IPS DF 6.9 (cell line): ENCODE measurements at regions not wholly inside any gene's neighbourhood (a gene's known extent, or its start where the extent isn't known, plus 50 kb on each side); places are given as distances from the start of the nearest gene placed in this dataset.

ENCODE experiments used
- DNase-seq: peaks from one replicate; pipeline ENCODE4 v3.0.0-alpha.2; 2013; ENCODE audit warnings: low read depth, low spot score
- H3K27ac ChIP-seq: one replicate; pipeline ENCODE4 v1.5.1; 2013; ENCODE audit warnings: low read length, control low read depth
- H3K27me3 ChIP-seq: 2 replicates; pipeline ENCODE4 v1.6.1; 2013; ENCODE audit warnings: mild to moderate bottlenecking, low read length; ENCODE audit not compliant: control insufficient read depth, insufficient read depth
- H3K36me3 ChIP-seq: 2 replicates; pipeline ENCODE4 v1.6.1; 2013; ENCODE audit warnings: low read length; ENCODE audit not compliant: control insufficient read depth, insufficient read depth
- H3K4me1 ChIP-seq: 2 replicates; pipeline ENCODE4 v1.6.1; 2013; ENCODE audit warnings: low read length; ENCODE audit not compliant: control insufficient read depth, insufficient read depth
- H3K4me3 ChIP-seq: 2 replicates; pipeline ENCODE4 v1.5.1; 2013; ENCODE audit warnings: mild to moderate bottlenecking, low read length
- H3K9me3 ChIP-seq: 2 replicates; pipeline ENCODE4 v1.6.1; 2013; ENCODE audit warnings: low read length, inconsistent platforms; ENCODE audit not compliant: control insufficient read depth, insufficient read depth
- WGBS: extraction: QIAGEN DNeasy Blood & Tissue Kit; methylation state at CpG from one replicate; pipeline ENCODE4 v1.1.7; 2013; ENCODE audit warnings: mixed read lengths, missing lambda C conversion rate; ENCODE audit not compliant: insufficient read length, insufficient coverage; 5-methylcytosine and 5-hydroxymethylcytosine counted together

DNA sequence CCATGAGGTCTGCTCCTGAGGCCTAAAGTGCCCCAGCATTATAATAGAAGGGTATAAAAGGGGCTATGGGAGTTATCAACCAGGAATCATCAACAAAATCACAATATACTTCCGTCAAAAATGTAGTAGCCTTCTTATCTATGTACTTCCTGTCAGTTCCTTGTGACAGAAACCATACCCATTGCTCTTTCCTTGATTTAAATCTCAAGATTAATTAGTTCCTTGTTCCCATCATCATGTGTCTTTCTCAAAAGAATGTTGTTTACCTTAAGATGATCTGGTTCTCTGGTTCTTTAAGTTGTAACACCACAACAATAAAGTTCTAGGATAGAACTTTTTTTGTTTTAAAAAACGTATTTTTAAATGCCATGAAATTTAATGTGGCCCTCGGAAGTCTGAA lies 833.3 kb downstream of the LTN1 start:
- no CpG with 5 or more reads among the region's 3 CpGs for WGBS
- Histone ChIP-seq H3K9me3 (no peaks in the 10 kb centered on the region), H3K4me1 (no peaks in the 10 kb centered on the region), H3K36me3 (no peaks in the 10 kb centered on the region), H3K4me3 (no peak overlapping the region), H3K27ac (no peak overlapping the region), H3K27me3 (no peaks in the 10 kb centered on the region)
- no peak for DNase-seq

DNA sequence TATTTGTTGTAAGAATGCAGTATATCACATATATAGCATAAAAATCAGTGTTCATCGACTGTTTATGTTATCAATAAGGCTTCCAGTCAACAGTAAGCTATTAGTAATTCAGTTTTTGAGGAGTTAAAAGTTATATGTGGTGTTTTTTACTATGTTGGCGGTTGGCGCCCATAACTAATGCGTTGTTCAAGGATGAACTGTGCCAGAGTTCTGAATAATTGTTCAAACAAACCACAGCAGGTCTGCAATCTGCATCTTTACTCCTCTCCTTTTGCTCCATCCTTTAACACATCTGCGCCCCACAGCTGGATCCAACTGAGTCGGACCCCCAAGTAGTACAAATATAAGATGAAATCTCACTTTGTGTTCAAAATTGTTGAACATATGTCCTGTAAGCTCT lies 836.1 kb downstream of the LTN1 start:
- H3K27ac ChIP-seq: no peak overlapping the region
- H3K4me1 ChIP-seq: no peaks in the 10 kb centered on the region
- WGBS: no CpG with 5 or more reads among the region's 6 CpGs
- DNase-seq: no peak
- H3K27me3 ChIP-seq: no peaks in the 10 kb centered on the region
- H3K36me3 ChIP-seq: no peaks in the 10 kb centered on the region
- no peak overlapping the region for H3K4me3 ChIP-seq
- no peaks in the 10 kb centered on the region for H3K9me3 ChIP-seq

DNA sequence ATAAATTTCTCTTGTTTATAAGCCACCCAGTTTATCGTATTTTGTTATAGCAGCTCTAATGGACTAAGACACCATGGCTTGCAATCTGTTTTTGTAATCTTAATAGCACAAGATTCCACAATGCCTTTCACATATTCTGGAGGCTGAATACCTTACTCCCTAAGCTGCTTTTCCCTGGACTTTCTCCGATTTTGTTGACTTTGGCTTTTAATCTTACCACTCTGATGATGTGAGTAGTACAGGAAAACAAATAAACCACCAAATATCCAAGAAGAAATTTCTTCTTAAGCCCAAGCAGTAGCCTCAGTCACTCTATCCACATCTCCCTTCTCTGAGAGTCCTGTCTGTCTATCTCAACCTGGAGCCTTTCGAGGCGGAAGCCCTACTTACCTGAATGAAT lies 838.6 kb downstream of the LTN1 start:
- Histone ChIP-seq H3K4me1 (no peaks in the 10 kb centered on the region), H3K27ac (no peak overlapping the region), H3K9me3 (no peaks in the 10 kb centered on the region), H3K4me3 (no peak overlapping the region), H3K27me3 (no peaks in the 10 kb centered on the region), H3K36me3 (no peaks in the 10 kb centered on the region)
- DNase-seq: no peak
- no CpG with 5 or more reads among the region's 4 CpGs for WGBS

DNA sequence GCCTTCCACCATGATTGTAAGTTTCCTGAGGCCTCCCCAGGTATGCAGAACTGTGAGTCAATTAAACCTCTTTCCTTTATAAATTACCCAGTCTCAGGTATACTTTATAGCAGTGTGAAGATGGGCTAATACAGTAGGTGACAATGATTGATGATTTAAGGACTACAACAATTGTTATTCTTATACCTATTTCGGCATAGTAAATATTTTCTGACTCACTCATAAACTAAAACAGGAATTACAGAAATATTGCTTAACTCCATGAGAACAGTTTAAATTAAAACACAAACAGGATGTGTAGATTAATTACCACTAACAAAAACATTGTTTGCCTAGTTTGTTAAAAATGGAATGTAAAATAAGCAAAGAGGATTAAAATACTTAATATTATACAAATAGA lies 839.9 kb downstream of the LTN1 start:
- DNase-seq: no peak
- Histone ChIP-seq H3K4me3 (no peak overlapping the region), H3K27me3 (no peaks in the 10 kb centered on the region), H3K4me1 (no peaks in the 10 kb centered on the region), H3K36me3 (no peaks in the 10 kb centered on the region), H3K27ac (no peak overlapping the region), H3K9me3 (no peaks in the 10 kb centered on the region)
- no CpG with 5 or more reads among the region's 1 CpG for WGBS

DNA sequence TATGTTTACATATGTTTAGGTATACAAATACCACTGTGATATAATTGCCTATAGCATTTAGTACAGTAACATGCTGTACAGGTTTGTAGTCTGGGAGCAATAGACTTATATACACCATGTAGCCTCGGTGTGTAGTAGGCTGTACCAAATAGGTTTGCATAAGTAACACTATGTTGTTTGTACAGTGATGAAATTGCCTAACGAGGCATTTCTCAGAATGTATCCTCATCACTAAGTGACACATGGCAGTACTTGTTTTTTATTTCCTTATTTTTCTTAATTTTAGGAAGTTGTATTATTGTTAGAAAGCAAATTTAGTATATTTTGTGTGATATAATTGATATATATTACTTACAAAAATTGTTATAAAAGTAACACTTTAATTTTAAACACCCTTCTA lies 840.9 kb downstream of the LTN1 start:
- Histone ChIP-seq H3K9me3 (no peaks in the 10 kb centered on the region), H3K4me1 (no peaks in the 10 kb centered on the region), H3K27me3 (no peaks in the 10 kb centered on the region), H3K4me3 (no peak overlapping the region), H3K27ac (no peak overlapping the region), H3K36me3 (no peaks in the 10 kb centered on the region)
- no CpG with 5 or more reads among the region's 2 CpGs for WGBS
- no peak for DNase-seq

DNA sequence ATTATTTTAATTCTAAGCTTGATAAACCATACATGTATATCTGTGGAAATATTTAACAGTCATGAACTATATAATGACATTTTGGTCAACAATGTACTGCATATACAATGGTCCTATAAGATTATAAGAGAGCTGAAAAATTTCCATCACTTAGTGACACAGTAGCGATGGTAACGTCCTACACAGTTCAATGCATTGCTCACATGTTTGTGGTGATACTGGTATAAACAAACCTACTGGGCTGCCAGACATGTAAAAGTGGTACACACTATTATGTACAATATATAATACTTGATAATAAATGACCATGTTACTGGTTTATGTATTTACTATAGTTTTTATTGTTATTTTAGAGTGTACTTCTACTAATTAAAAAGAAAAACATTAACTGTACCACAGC lies 841.9 kb downstream of the LTN1 start:
- Histone ChIP-seq H3K4me3 (no peak overlapping the region), H3K9me3 (no peaks in the 10 kb centered on the region), H3K27me3 (no peaks in the 10 kb centered on the region), H3K4me1 (no peaks in the 10 kb centered on the region), H3K36me3 (no peaks in the 10 kb centered on the region), H3K27ac (no peak overlapping the region)
- no CpG with 5 or more reads among the region's 2 CpGs for WGBS
- no peak for DNase-seq

DNA sequence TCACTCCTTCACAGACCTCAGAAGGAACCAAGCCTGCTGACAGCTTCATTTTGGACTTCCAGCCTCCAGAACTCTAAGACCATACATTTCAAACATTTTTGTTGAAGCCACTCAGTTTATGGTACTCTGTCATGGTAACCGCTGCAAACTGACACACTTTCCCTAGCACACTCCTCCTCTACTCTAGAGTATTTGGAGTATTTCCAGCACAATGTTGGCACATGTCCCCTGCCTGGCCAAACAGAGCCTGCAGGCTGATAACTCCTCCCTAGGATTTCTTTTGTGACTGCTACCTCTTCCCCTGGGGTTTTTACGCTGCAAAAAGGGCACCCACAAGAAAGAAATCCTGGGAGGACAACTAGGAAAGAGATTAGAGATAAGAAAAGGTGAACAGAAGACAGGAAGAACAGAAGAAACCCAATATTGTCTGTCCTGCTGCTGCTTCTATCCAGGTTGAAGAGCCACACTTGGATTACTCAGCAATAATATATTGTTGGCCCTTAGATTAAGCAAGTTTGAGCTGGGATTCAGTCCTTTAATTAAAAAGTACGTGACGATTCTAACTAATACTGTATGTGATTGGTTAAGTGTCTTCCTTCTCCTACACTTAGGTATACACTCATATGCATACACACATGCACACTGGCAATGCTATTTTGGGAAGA lies 844.1 kb downstream of the LTN1 start:
- H3K4me3 ChIP-seq: no peak overlapping the region
- no peak for DNase-seq
- no peaks in the 10 kb centered on the region for H3K4me1 ChIP-seq
- no peaks in the 10 kb centered on the region for H3K36me3 ChIP-seq
- WGBS: no CpG with 5 or more reads among the region's 4 CpGs
- no peaks in the 10 kb centered on the region for H3K9me3 ChIP-seq
- no peak overlapping the region for H3K27ac ChIP-seq
- H3K27me3 ChIP-seq: no peaks in the 10 kb centered on the region

DNA sequence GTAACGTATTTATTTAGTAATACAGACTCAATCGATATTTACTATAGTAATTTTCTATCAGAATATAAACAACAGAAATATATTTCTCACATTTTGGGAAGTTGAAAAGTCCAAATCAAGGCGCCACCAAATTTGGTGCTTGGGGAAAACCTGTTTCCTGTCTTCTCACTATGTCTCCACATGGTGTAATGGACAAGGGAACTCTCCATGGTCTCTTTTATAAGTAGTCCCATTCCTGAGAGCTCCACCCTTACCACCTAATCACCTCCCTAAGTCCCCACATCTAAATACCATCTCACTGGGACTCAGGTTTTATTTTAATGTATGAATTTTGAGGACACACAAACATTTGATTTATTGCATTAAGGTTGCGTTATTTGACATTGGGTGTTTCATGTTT lies 848.0 kb downstream of the LTN1 start:
- no peak overlapping the region for H3K27ac ChIP-seq

DNA sequence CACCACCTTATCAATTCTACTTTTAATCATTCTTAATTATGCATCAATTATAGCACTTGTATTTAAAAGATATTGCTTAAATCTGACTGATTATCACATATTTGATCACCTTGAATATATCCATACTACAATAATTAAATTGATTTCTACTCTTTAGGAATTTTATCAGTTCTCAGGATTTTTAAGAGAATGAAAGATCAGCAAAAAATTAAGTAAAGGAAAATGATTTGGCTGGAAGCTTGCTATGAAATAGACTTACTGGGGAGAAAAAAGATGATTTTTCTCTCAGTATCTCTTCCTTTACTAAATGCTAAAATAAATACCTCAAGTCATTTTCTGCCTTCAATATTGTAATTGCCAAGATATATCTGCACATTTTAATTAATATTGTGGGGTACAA lies 848.6 kb downstream of the LTN1 start:
- H3K4me3 ChIP-seq: no peak overlapping the region
- no peak for DNase-seq
- H3K27ac ChIP-seq: no peak overlapping the region
- H3K27me3 ChIP-seq: no peaks in the 10 kb centered on the region
- no peaks in the 10 kb centered on the region for H3K36me3 ChIP-seq
- H3K9me3 ChIP-seq: no peaks in the 10 kb centered on the region
- H3K4me1 ChIP-seq: no peaks in the 10 kb centered on the region

More for the DNA sequence above, 848.0 kb downstream of the LTN1 start:
- Histone ChIP-seq H3K27me3 (no peaks in the 10 kb centered on the region), H3K9me3 (no peaks in the 10 kb centered on the region), H3K4me1 (no peaks in the 10 kb centered on the region), H3K36me3 (no peaks in the 10 kb centered on the region), H3K4me3 (no peak overlapping the region)
- no peak for DNase-seq
- no CpG with 5 or more reads among the region's 4 CpGs for WGBS

DNA sequence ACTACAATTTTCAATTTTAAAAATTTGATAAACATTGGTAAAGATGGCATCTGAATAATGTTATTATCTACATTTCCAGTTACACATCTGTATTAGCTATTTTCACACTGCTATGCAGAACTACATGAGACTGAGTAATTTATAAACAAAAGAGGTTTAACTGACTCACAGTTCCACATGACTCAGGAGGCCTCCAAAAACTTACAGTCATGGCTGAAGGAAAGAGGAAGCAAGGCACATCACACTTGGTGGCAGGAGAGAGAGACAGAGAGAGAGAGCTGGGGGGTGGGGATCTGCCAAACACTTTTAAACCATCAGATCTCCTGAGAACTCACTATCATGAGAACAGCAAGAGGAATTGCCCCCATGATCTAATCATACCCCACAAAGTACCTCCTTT lies 850.0 kb downstream of the LTN1 start:
- Histone ChIP-seq H3K27me3 (no peaks in the 10 kb centered on the region), H3K9me3 (no peaks in the 10 kb centered on the region), H3K4me3 (no peak overlapping the region), H3K4me1 (no peaks in the 10 kb centered on the region), H3K27ac (no peak overlapping the region), H3K36me3 (no peaks in the 10 kb centered on the region)
- DNase-seq: no peak

DNA sequence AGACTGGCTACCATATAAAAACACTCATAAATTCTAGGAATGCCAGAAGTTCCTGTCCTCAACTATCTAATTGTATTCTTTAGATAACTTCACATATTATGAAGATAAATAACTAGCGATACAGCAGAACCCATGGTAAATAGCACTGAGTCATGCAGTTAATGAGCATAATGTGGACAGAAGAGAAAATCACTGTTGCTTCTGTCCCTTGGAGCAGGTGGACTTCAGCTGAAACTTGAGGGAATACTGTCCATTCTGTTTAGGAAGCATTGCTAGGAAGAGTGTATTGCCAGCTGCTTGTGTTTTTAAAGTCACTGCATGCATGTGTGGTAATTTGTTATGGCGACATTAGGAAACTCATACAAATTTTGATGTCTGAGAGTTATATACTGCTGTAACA lies 854.4 kb downstream of the LTN1 start:
- DNase-seq: no peak
- no peaks in the 10 kb centered on the region for H3K36me3 ChIP-seq
- H3K4me3 ChIP-seq: no peak overlapping the region
- no peak overlapping the region for H3K27ac ChIP-seq
- H3K27me3 ChIP-seq: no peaks in the 10 kb centered on the region
- H3K9me3 ChIP-seq: no peaks in the 10 kb centered on the region
- H3K4me1 ChIP-seq: no peaks in the 10 kb centered on the region
- no CpG with 5 or more reads among the region's 2 CpGs for WGBS
